GM19023 (cell line): ENCODE measurements at regions not wholly inside any gene's neighbourhood (a gene's known extent, or its start where the extent isn't known, plus 50 kb on each side); places are given as distances from the start of the nearest gene placed in this dataset.

ENCODE experiments used
- ATAC-seq: cut with Tn5 transposase; IDR thresholded peaks from one replicate; pipeline ENCODE4 v1.9.1; 2021; ENCODE audit warnings: mild to moderate bottlenecking, moderate library complexity; ENCODE audit not compliant: unreplicated experiment

DNA sequence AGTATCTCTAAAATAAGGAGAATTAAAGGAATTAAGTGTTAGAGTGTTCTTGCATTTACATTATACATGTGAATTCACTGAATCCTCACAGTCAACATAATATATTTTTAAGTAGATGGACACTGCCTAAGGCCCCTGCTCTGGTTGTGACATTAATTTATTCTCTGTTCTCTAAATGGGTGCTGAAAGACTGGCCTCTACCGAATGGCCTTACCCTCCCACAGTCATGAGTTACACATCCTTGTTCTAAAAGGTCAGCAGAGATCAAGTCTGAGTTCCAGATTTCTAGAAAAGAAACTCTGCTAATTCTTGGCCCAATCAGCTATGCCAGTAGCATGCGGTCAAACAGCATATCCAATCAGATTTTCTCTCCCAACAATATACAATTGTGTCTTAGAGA lies 193.2 kb downstream of the TM2D1 start:
- ATAC-seq: no peak

GRCh38 chr1:61523893-61524605 lies 200.9 kb downstream of the TM2D1 start:
- ATAC-seq: no peak

GRCh38 chr1:61523229-61523628 lies 201.7 kb downstream of the TM2D1 start:
- ATAC-seq: no peak

GRCh38 chr1:61520401-61520800 lies 204.5 kb downstream of the TM2D1 start:
- no peak for ATAC-seq

DNA sequence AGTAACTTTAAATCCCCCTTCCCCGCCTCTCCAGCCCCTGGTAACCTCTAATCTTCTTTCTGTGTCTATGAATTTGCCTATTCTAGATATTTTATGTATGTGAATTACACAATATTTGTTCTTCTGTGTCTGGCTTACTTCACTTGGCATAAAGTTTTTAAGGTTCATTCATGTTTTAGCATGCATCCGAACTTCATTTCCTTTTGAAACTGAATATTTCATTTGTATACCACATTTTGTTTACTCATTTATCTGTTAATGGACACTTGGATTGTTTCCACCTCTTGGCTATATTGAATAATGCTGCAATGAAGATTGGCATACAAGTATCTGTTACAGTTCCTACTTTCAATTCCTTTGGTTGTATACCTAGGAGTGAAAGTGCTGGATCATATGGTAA lies 205.3 kb downstream of the TM2D1 start:
- ATAC-seq: no peak

GRCh38 chr1:61518670-61519400 lies 206.1 kb downstream of the TM2D1 start:
- ATAC-seq: no peak

- ATAC-seq: no peak
Observed at GRCh38 chr1:61517345-61517744, 207.6 kb downstream of the TM2D1 start.

DNA sequence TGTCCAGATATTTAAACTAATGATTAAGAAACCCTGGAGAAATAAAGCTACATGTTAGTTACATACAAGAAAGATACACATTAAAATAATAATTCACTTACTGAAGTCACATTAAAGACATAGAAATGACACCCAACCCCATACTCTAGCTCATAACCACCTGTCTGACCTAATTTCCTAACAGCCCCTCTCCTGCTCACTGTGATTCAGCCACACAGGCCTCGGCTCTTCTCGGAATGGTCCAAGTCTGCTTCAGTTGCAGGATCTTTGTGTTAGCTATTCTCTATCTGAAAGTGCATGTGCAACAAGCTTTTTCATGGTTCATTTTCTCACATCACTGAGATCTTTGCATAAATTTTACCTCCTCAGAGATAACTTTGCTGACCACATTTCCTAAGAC lies 209.8 kb downstream of the TM2D1 start:
- ATAC-seq: no peak
